ENCODE measurements at regions not wholly inside any gene's neighbourhood (a gene's known extent, or its start where the extent isn't known, plus 50 kb on each side); places are given as distances from the start of the nearest gene placed in this dataset.

GRCh38 chr5:74266836-74267235 lies 373.7 kb downstream of the ENC1 start:
- Mint-ChIP-seq H3K4me1 (peaks cover 11% of the 10 kb centered on the region; the same call in 2 of the 3 replicates), H3K27me3 (ENCODE audit: insufficient read depth, low read depth, poor library complexity) (peaks cover 2% of the 10 kb centered on the region), H3K9me3 (no peaks in the 10 kb centered on the region), H3K36me3 (ENCODE audit: low read depth) (no peaks in the 10 kb centered on the region), H3K4me3 (no peak overlapping the region), H3K27ac (no peak overlapping the region)
- Histone ChIP-seq H3K4me3 (no peak overlapping the region), H3K79me2 (replicated peaks; ENCODE audit: insufficient read depth) (no peaks in the 10 kb centered on the region), H3K27me3 (ENCODE audit: insufficient read depth) (no peaks in the 10 kb centered on the region), H3K4me1 (ENCODE audit: insufficient read depth) (0 out of 2 replicates have a peak, but pooled peaks cover 3% of the 10 kb centered on the region), H3K4me2 (no peak overlapping the region), H3K36me3 (ENCODE audit: insufficient read depth) (no peaks in the 10 kb centered on the region), H3K9me2 (ENCODE audit: insufficient read depth) (0 out of 2 replicates have a peak, but pooled peaks cover 3% of the 10 kb centered on the region), H2AFZ (peak overlapping the region; percentile 14; the same call in 1 of the 2 replicates), H4K20me1 (replicated peaks; ENCODE audit: insufficient read depth) (no peaks in the 10 kb centered on the region), H3K27ac (ENCODE audit: low read depth) (no peak overlapping the region), H3F3A (replicated peaks; ENCODE audit: low read depth) (no peaks in the 10 kb centered on the region)
- no peak for DNase-seq (ENCODE audit: low spot score)
- TF ChIP-seq EZH2phosphoT487 (IDR thresholded peaks at IDR 0.05; ENCODE audit: unreplicated experiment) (no peak), CREB1 (CRISPR knock-in tag; IDR thresholded peaks at IDR 0.05; ENCODE audit: low read depth) (no peak), STAT1 (IDR thresholded peaks at IDR 0.05; ENCODE audit: unreplicated experiment) (no peak), ZNF114 (CRISPR knock-in tag; IDR thresholded peaks at IDR 0.05) (no peak), ZNF331 (CRISPR knock-in tag; IDR thresholded peaks at IDR 0.05; ENCODE audit: low read depth) (no peak), EZH2 (IDR thresholded peaks at IDR 0.05; ENCODE audit: low read depth, unreplicated experiment) (no peak), ZNF462 (CRISPR knock-in tag; IDR thresholded peaks at IDR 0.05) (no peak), NANOG (IDR thresholded peaks at IDR 0.05; ENCODE audit: borderline replicate concordance) (no peak), POLR2AphosphoS5 (IDR thresholded peaks at IDR 0.05; ENCODE audit: low read depth) (no peak), JUNB (IDR thresholded peaks at IDR 0.05; ENCODE audit: unreplicated experiment) (no peak)
- TF ChIP-seq, protein P1, sequence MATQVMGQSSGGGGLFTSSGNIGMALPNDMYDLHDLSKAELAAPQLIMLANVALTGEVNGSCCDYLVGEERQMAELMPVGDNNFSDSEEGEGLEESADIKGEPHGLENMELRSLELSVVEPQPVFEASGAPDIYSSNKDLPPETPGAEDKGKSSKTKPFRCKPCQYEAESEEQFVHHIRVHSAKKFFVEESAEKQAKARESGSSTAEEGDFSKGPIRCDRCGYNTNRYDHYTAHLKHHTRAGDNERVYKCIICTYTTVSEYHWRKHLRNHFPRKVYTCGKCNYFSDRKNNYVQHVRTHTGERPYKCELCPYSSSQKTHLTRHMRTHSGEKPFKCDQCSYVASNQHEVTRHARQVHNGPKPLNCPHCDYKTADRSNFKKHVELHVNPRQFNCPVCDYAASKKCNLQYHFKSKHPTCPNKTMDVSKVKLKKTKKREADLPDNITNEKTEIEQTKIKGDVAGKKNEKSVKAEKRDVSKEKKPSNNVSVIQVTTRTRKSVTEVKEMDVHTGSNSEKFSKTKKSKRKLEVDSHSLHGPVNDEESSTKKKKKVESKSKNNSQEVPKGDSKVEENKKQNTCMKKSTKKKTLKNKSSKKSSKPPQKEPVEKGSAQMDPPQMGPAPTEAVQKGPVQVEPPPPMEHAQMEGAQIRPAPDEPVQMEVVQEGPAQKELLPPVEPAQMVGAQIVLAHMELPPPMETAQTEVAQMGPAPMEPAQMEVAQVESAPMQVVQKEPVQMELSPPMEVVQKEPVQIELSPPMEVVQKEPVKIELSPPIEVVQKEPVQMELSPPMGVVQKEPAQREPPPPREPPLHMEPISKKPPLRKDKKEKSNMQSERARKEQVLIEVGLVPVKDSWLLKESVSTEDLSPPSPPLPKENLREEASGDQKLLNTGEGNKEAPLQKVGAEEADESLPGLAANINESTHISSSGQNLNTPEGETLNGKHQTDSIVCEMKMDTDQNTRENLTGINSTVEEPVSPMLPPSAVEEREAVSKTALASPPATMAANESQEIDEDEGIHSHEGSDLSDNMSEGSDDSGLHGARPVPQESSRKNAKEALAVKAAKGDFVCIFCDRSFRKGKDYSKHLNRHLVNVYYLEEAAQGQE (IDR thresholded peaks at IDR 0.05; ENCODE audit: unreplicated experiment), result no peak
- TF ChIP-seq, protein P2, sequence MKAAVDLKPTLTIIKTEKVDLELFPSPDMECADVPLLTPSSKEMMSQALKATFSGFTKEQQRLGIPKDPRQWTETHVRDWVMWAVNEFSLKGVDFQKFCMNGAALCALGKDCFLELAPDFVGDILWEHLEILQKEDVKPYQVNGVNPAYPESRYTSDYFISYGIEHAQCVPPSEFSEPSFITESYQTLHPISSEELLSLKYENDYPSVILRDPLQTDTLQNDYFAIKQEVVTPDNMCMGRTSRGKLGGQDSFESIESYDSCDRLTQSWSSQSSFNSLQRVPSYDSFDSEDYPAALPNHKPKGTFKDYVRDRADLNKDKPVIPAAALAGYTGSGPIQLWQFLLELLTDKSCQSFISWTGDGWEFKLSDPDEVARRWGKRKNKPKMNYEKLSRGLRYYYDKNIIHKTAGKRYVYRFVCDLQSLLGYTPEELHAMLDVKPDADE (IDR thresholded peaks at IDR 0.05), result no peak
- TF ChIP-seq, protein P3, sequence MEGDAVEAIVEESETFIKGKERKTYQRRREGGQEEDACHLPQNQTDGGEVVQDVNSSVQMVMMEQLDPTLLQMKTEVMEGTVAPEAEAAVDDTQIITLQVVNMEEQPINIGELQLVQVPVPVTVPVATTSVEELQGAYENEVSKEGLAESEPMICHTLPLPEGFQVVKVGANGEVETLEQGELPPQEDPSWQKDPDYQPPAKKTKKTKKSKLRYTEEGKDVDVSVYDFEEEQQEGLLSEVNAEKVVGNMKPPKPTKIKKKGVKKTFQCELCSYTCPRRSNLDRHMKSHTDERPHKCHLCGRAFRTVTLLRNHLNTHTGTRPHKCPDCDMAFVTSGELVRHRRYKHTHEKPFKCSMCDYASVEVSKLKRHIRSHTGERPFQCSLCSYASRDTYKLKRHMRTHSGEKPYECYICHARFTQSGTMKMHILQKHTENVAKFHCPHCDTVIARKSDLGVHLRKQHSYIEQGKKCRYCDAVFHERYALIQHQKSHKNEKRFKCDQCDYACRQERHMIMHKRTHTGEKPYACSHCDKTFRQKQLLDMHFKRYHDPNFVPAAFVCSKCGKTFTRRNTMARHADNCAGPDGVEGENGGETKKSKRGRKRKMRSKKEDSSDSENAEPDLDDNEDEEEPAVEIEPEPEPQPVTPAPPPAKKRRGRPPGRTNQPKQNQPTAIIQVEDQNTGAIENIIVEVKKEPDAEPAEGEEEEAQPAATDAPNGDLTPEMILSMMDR (conservative IDR thresholded peaks at IDR 0.05; ENCODE audit: low read depth in 2 of 2), result no peak
- no peak for ATAC-seq

All from GM23338 (cell line).